ENCODE measurements at regions not wholly inside any gene's neighbourhood (a gene's known extent, or its start where the extent isn't known, plus 50 kb on each side); places are given as distances from the start of the nearest gene placed in this dataset.
"Not testable (repeated sequence)": the region's sequence is repeated elsewhere in the genome, so short reads cannot be mapped to it uniquely, and the experiment has no call there.

DNA sequence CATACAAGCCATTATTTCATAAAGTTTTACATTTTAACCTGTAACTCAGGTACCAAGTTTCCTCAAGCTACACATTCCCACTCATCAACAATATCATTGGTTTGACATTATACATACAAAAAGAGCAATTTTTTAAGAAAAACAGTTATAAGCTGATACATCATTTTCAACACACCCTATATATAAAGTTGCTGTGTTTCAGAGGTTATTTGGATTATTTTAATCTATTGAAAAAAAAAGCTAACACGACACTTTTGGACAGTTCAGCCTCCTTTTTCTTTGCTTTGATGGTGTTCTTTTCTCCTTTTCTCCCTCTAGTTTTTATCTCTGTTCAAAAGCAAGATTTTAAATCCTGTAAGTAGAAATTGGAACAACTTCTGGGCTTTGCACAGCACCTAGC is 175.9 kb upstream of the CREB1 start:
- Mint-ChIP-seq H3K27ac (peak overlapping the region; percentile 25), H3K27me3 (no peaks in the 10 kb centered on the region), H3K36me3 (ENCODE audit: low read depth) (no peaks in the 10 kb centered on the region), H3K4me1 (peaks cover 4% of the 10 kb centered on the region), H3K4me3 (no peak overlapping the region), H3K9me3 (no peaks in the 10 kb centered on the region)
- no peak for ATAC-seq (replicated peaks)

- H3K36me3 Mint-ChIP-seq (ENCODE audit: low read depth) = no peaks in the 10 kb centered on the region
- ATAC-seq (replicated peaks) = no peak
- no peaks in the 10 kb centered on the region for H3K9me3 Mint-ChIP-seq
- no peak overlapping the region for H3K4me3 Mint-ChIP-seq
- no peaks in the 10 kb centered on the region for H3K27me3 Mint-ChIP-seq
- peaks cover 4% of the 10 kb centered on the region for H3K4me1 Mint-ChIP-seq
- peak overlapping the region; percentile 25 for H3K27ac Mint-ChIP-seq
Observed at GRCh38 chr2:207354462-207354861, 175.3 kb upstream of the CREB1 start.

DNA sequence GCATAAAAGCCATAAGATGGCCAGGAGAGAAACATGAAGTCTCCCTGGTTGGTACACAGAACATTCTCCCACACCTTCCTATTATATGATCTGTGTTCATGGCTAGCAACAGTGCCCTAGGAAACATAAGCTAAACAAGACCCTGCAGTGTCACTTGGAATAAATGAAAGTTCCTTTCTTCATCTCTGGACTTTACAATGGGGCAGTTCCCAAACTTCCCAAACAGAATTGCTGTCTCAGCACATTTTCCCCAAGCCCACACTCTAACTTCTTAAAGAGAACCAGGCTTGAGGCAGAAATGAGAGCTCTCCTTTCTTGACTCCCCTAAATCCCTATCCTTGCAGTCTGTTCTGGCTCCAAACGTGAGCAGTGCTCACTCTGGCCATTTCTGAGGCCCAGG is 173.2 kb upstream of the CREB1 start:
- Mint-ChIP-seq H3K4me1 (peaks cover 4% of the 10 kb centered on the region), H3K27me3 (no peaks in the 10 kb centered on the region), H3K4me3 (no peak overlapping the region), H3K9me3 (no peaks in the 10 kb centered on the region), H3K36me3 (ENCODE audit: low read depth) (no peaks in the 10 kb centered on the region), H3K27ac (no peak overlapping the region)
- no peak for ATAC-seq (replicated peaks)

DNA sequence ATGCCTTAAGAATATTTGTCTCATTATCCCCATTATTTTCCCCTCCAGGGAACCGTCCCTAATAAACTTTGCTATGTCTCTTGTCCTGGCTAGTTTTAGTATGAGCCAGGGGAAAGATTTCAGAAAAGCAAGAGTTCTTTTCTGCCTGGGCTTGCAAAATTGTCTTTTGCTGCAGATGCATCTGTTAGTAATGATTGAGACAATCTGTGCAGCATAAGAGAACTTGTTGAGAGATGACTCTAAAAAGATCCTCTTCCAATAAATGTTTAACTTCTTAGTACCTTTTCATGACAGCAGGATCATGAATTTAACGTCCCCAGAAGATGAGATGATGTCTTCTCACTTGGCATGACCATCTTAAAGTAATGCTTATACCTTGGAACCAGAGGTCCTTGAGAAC is 172.5 kb upstream of the CREB1 start:
- Mint-ChIP-seq H3K36me3 (ENCODE audit: low read depth) (no peaks in the 10 kb centered on the region), H3K27ac (no peak overlapping the region), H3K4me3 (no peak overlapping the region), H3K9me3 (no peaks in the 10 kb centered on the region), H3K27me3 (no peaks in the 10 kb centered on the region), H3K4me1 (peaks cover 4% of the 10 kb centered on the region)
- ATAC-seq (replicated peaks) = no peak

DNA sequence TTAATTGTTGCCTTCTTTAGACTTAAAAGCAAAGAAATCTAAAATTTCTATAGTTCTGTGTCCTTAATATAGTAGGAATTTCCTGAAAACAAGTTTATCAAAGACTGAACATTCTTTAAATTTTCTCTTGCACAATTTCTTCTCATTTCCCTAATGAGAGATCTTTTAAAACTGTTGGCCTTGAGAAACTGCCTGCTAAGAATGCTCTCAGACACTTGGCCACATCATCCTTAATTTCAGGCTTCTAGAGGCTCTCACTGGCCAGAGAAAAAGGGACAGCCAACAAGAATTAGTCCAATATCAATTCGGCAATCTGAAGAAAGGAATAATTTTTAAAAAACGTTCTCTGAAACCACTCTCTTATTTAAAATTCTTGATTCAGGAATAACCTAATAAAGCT is 167.0 kb upstream of the CREB1 start:
- Mint-ChIP-seq H3K36me3 (ENCODE audit: low read depth) (no peaks in the 10 kb centered on the region), H3K27ac (no peak overlapping the region), H3K4me3 (no peak overlapping the region), H3K9me3 (no peaks in the 10 kb centered on the region), H3K4me1 (no peaks in the 10 kb centered on the region), H3K27me3 (no peaks in the 10 kb centered on the region)
- no peak for ATAC-seq (replicated peaks)

- Mint-ChIP-seq H3K27me3 (no peaks in the 10 kb centered on the region), H3K36me3 (ENCODE audit: low read depth) (no peaks in the 10 kb centered on the region), H3K4me1 (no peaks in the 10 kb centered on the region), H3K9me3 (no peaks in the 10 kb centered on the region), H3K27ac (no peak overlapping the region), H3K4me3 (no peak overlapping the region)
- ATAC-seq (replicated peaks) = no peak
Observed at GRCh38 chr2:207363761-207364290, 165.9 kb upstream of the CREB1 start.

GRCh38 chr2:207370646-207371045 is 159.1 kb upstream of the CREB1 start:
- Mint-ChIP-seq H3K9me3 (peaks cover 17% of the 10 kb centered on the region), H3K4me1 (no peaks in the 10 kb centered on the region), H3K27me3 (peaks cover 4% of the 10 kb centered on the region)

DNA sequence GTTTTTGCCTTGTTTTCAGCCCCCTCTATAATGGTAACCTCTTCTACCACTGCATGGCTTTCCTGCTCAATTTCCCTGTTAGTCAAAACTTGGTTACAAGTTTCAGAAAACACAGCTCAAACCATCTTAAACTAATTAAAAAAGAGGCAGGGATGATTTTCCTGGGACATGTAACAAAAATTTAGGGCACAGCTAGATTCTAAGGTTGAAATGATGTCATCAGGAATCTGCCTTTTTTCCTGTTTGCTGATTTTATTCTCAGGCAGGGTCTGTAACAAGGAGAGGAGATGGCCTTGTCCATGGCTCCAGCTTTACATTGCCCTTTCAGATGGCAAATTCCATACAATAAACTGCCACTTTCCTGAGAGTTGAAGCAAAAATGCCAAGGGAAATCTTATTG is 157.9 kb upstream of the CREB1 start:
- H3K36me3 Mint-ChIP-seq (ENCODE audit: low read depth) = no peaks in the 10 kb centered on the region
- ATAC-seq (replicated peaks) = no peak
- peaks cover 18% of the 10 kb centered on the region for H3K9me3 Mint-ChIP-seq
- H3K27me3 Mint-ChIP-seq = peaks cover 4% of the 10 kb centered on the region
- no peak overlapping the region for H3K4me3 Mint-ChIP-seq
- H3K27ac Mint-ChIP-seq = no peak overlapping the region
- H3K4me1 Mint-ChIP-seq = no peaks in the 10 kb centered on the region

More at GRCh38 chr2:207370646-207371045, 159.1 kb upstream of the CREB1 start:
- ATAC-seq (replicated peaks) = no peak
- no peaks in the 10 kb centered on the region for H3K36me3 Mint-ChIP-seq (ENCODE audit: low read depth)
- no peak overlapping the region for H3K4me3 Mint-ChIP-seq
- H3K27ac Mint-ChIP-seq = no peak overlapping the region

- no peak for ATAC-seq (replicated peaks)
- Mint-ChIP-seq H3K36me3 (ENCODE audit: low read depth) (no peaks in the 10 kb centered on the region), H3K4me1 (no peaks in the 10 kb centered on the region)
Observed at GRCh38 chr2:207372483-207372882, 157.3 kb upstream of the CREB1 start.

GRCh38 chr2:207375207-207375875 is 154.4 kb upstream of the CREB1 start:
- H3K36me3 Mint-ChIP-seq (ENCODE audit: low read depth) = no peaks in the 10 kb centered on the region
- H3K4me3 Mint-ChIP-seq = no peak overlapping the region

More at GRCh38 chr2:207372483-207372882, 157.3 kb upstream of the CREB1 start:
- Mint-ChIP-seq H3K27me3 (peaks cover 4% of the 10 kb centered on the region), H3K27ac (no peak overlapping the region), H3K4me3 (no peak overlapping the region), H3K9me3 (peaks cover 24% of the 10 kb centered on the region)

DNA sequence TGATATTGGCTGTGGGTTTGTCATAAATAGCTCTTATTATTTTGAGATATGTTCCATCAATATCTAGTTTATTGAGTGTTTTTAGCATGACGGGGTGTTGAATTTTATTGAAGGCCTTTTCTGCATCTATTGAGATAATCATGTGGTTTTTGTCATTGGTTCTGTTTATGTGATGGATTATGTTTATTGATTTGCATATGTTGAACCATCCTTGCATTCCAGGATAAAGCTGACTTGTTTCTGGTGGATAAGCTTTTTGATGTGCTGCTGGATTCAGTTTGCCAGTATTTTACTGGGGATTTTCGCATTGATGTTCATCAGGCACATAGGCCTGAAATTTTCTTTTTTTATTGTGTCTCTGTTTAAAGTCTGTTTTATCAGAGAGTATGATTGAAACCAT is 151.1 kb upstream of the CREB1 start:
- H3K4me1 Mint-ChIP-seq; H3K27ac Mint-ChIP-seq; ATAC-seq (replicated peaks); H3K36me3 Mint-ChIP-seq (ENCODE audit: low read depth); H3K4me3 Mint-ChIP-seq; H3K27me3 Mint-ChIP-seq: not testable (repeated sequence)
- H3K9me3 Mint-ChIP-seq = peaks cover 41% of the 10 kb centered on the region

More at GRCh38 chr2:207375207-207375875, 154.4 kb upstream of the CREB1 start:
- peaks cover 42% of the 10 kb centered on the region for H3K9me3 Mint-ChIP-seq
- ATAC-seq (replicated peaks) = no peak
- H3K27ac Mint-ChIP-seq = peak overlapping the region; percentile 29
- H3K27me3 Mint-ChIP-seq = peaks cover 4% of the 10 kb centered on the region
- H3K4me1 Mint-ChIP-seq = no peaks in the 10 kb centered on the region

GRCh38 chr2:207385076-207385475 is 144.7 kb upstream of the CREB1 start:
- no peak for ATAC-seq (replicated peaks)
- Mint-ChIP-seq H3K36me3 (ENCODE audit: low read depth) (no peaks in the 10 kb centered on the region), H3K4me3 (no peak overlapping the region), H3K27me3 (no peaks in the 10 kb centered on the region), H3K27ac (no peak overlapping the region), H3K9me3 (peaks cover 20% of the 10 kb centered on the region), H3K4me1 (no peaks in the 10 kb centered on the region)

GRCh38 chr2:207385903-207386302 is 143.9 kb upstream of the CREB1 start:
- peaks cover 20% of the 10 kb centered on the region for H3K9me3 Mint-ChIP-seq
- peak; percentile 63 for ATAC-seq (replicated peaks)
- no peaks in the 10 kb centered on the region for H3K4me1 Mint-ChIP-seq
- no peak overlapping the region for H3K4me3 Mint-ChIP-seq
- H3K27ac Mint-ChIP-seq = no peak overlapping the region
- H3K27me3 Mint-ChIP-seq = no peaks in the 10 kb centered on the region
- no peaks in the 10 kb centered on the region for H3K36me3 Mint-ChIP-seq (ENCODE audit: low read depth)

DNA sequence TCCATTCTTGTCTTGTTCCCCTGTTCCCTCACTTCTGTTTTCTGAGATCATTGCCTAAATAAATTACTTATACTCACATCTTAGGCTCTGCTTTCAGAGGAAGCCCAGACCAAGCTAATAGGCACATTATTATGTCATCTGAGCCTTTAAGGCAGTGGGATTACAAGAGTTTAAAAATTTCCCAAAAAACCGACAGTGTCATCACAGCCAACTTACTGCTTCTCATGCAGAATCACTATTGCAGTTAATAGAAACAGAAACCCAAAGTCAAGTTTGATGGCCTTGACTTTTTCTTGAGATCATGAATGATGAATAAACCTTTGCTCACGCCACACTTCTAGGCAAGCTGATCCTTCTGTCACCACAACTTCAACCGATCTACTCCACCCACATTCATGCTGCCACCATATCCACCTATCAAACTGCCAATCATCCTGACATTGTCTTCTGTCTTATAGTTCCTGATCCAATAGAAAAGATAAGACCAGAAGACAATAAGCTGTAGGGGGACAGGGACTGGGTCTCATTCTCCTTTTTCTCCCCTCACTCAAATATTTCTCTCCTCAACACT is 142.7 kb upstream of the CREB1 start:
- Mint-ChIP-seq H3K27ac (no peak overlapping the region), H3K4me3 (no peak overlapping the region), H3K4me1 (peaks cover 5% of the 10 kb centered on the region), H3K36me3 (ENCODE audit: low read depth) (no peaks in the 10 kb centered on the region), H3K9me3 (peaks cover 17% of the 10 kb centered on the region), H3K27me3 (peaks cover 4% of the 10 kb centered on the region)
- ATAC-seq (replicated peaks) = peak; percentile 85

- ATAC-seq (replicated peaks) = no peak
- no peak overlapping the region for H3K4me3 Mint-ChIP-seq
- no peaks in the 10 kb centered on the region for H3K36me3 Mint-ChIP-seq (ENCODE audit: low read depth)
- no peak overlapping the region for H3K27ac Mint-ChIP-seq
- H3K27me3 Mint-ChIP-seq = peaks cover 4% of the 10 kb centered on the region
- H3K4me1 Mint-ChIP-seq = peaks cover 18% of the 10 kb centered on the region
- peaks cover 7% of the 10 kb centered on the region for H3K9me3 Mint-ChIP-seq
Observed at GRCh38 chr2:207390302-207391095, 139.3 kb upstream of the CREB1 start.

Data from activated T-helper 17 cell treated with anti-CD3 and anti-CD28 coated beads, Interleukin-2, amount 50 U/mL, for 72 hours (primary cell).